Pancreas (tissue), 10 donors: ENCODE measurements at regions not wholly inside any gene's neighbourhood (a gene's known extent, or its start where the extent isn't known, plus 50 kb on each side); places are given as distances from the start of the nearest gene placed in this dataset.

ENCODE experiments used
- ATAC-seq, 4 donors: fragments of 200-7000 bp; cut with Tn5 transposase; one replicate each; pipeline versions ENCODE4 v1.8.0 to v1.9.1; 2020; ENCODE audit warnings: mild to moderate bottlenecking in 4 of 4, moderate library complexity in 4 of 4
- DNase-seq, 6 donors: peaks; one replicate each; pipeline ENCODE4 v3.0.0-alpha.2; 2020
- FAIRE-seq: peaks from 2 replicates; lab custom pipeline; 2012; peaks lifted over from hg19 to GRCh38; lab: Jason Lieb, UNC
- H3K27ac ChIP-seq, 4 donors: fragments of 200-600 bp; sonication (generic); 1 replicate in 3 of 4; 2 replicates in 1 of 4; pipeline versions ENCODE4 v1.5.0 to v1.8.0; 2020
- H3K27me3 ChIP-seq, 4 donors: fragments of 200-600 bp; one replicate each; pipeline ENCODE4 v1.8.0; 2021
- H3K36me3 ChIP-seq, 3 donors: fragments of 200-600 bp; sonication (generic) in 1 of 3; one replicate each; pipeline versions ENCODE4 v1.5.0 to v1.8.0; 2020 to 2021
- H3K4me1 ChIP-seq, 3 donors: fragments of 200-600 bp; one replicate each; pipeline ENCODE4 v1.8.0; 2021
- H3K4me3 ChIP-seq, 4 donors: fragments of 200-600 bp; sonication (generic) in 2 of 4; one replicate each; pipeline versions ENCODE4 v1.5.0 to v1.8.0; 2020 to 2021
- H3K9me3 ChIP-seq, 4 donors: fragments of 200-600 bp; one replicate each; pipeline ENCODE4 v1.8.0; 2021
- CTCF ChIP-seq, 4 donors: fragments of 200-600 bp; sonication (generic) in 3 of 4; IDR thresholded peaks; one replicate each; pipeline versions ENCODE4 v1.5.0 to v1.8.0; 2021; ENCODE audit warnings: antibody characterized with exemption in 4 of 4
- WGBS, 2 donors: extraction: QIAGEN DNeasy Blood & Tissue Kit; methylation state at CpG; one replicate each; pipeline ENCODE4 v1.1.7; 2013; 5-methylcytosine and 5-hydroxymethylcytosine counted together
- intact Hi-C, 3 donors: fragments of 100-400 bp; cut with DNase I; formaldehyde crosslinking; loops; one replicate each; pipeline versions ENCODE4 v1.11.1 to v1.14.2; 2022
- donor health status: healthy with polysubstance abuse.
- donor health status: DM: no; HTN: no; CAD: no; lungs with moderate emphysema.
- donor health status: DM: no; HTN: no; CAD: no.
- donor health status: control.
- donor health status: control.
- donor health status: Bipolar disorder and iron deficiency.
- donor health status: DM: yes; HTN: yes; CAD: no.
- donor health status: DM: no; HTN: no; CAD: no.
- donor health status: DM: no; HTN: no; CAD: no.
- donor health status: DM: yes; HTN: yes; CAD: no.

GRCh38 chrX:120740072-120740471, 110.2 kb upstream of the C1GALT1C1 start:
- DNase-seq (no peak), FAIRE-seq (no peak), ATAC-seq (no peak)
- 50 to 51% methylated on average over 2 of the region's 2 CpGs for WGBS, 2 donors
- Histone ChIP-seq H3K27me3 (no peaks in the 10 kb centered on the region), H3K4me1 (no peaks in the 10 kb centered on the region), H3K36me3 (no peaks in the 10 kb centered on the region), H3K27ac (no peak overlapping the region), H3K4me3 (no peak overlapping the region), H3K9me3 (no peaks in the 10 kb centered on the region)
- TF ChIP-seq CTCF (IDR thresholded peaks at IDR 0.05): no peak
- intact Hi-C loops: no loop called here

- no peaks in the 10 kb centered on the region for H3K36me3 ChIP-seq
- intact Hi-C loops: no loop called here
- ATAC-seq (no peak), DNase-seq (no peak), FAIRE-seq (no peak)
- H3K4me1 ChIP-seq: no peaks in the 10 kb centered on the region
- H3K27ac ChIP-seq: no peak overlapping the region
- no peaks in the 10 kb centered on the region for H3K27me3 ChIP-seq
- TF ChIP-seq CTCF (IDR thresholded peaks at IDR 0.05): no peak
- H3K9me3 ChIP-seq: no peaks in the 10 kb centered on the region
- H3K4me3 ChIP-seq: no peak overlapping the region
Observed at GRCh38 chrX:120739300-120739699, 109.4 kb upstream of the C1GALT1C1 start.

- no peaks in the 10 kb centered on the region for H3K27me3 ChIP-seq
- no peak for FAIRE-seq
Observed at GRCh38 chrX:120736989-120737388, 107.1 kb upstream of the C1GALT1C1 start.

GRCh38 chrX:120735966-120736365, 106.1 kb upstream of the C1GALT1C1 start:
- Histone ChIP-seq H3K4me1 (no peaks in the 10 kb centered on the region), H3K4me3 (no peak overlapping the region), H3K27me3 (no peaks in the 10 kb centered on the region), H3K36me3 (no peaks in the 10 kb centered on the region), H3K9me3 (no peaks in the 10 kb centered on the region), H3K27ac (no peak overlapping the region)
- no peak for TF ChIP-seq CTCF (IDR thresholded peaks at IDR 0.05)
- 91 to 93% methylated on average over 2 of the region's 2 CpGs for WGBS, 2 donors
- intact Hi-C loops: no loop called here
- FAIRE-seq (no peak), ATAC-seq (no peak), DNase-seq (no peak)

More at GRCh38 chrX:120736989-120737388, 107.1 kb upstream of the C1GALT1C1 start:
- Histone ChIP-seq H3K27ac (no peak overlapping the region), H3K4me3 (no peak overlapping the region), H3K36me3 (no peaks in the 10 kb centered on the region), H3K4me1 (no peaks in the 10 kb centered on the region), H3K9me3 (no peaks in the 10 kb centered on the region)
- intact Hi-C loops: no loop called here
- no peak for ATAC-seq
- no peak for TF ChIP-seq CTCF (IDR thresholded peaks at IDR 0.05)
- no peak for DNase-seq
- 57 to 82% methylated on average over 1 of the region's 1 CpG for WGBS, 2 donors

GRCh38 chrX:120732879-120733278, 103.0 kb upstream of the C1GALT1C1 start:
- Histone ChIP-seq H3K4me1 (no peaks in the 10 kb centered on the region), H3K4me3 (no peak overlapping the region), H3K27ac (no peak overlapping the region), H3K27me3 (no peaks in the 10 kb centered on the region), H3K36me3 (no peaks in the 10 kb centered on the region), H3K9me3 (no peaks in the 10 kb centered on the region)
- no peak for ATAC-seq
- intact Hi-C loops: no loop called here
- peak in 1 of 6 donors; percentile 30 for DNase-seq
- no peak for TF ChIP-seq CTCF (IDR thresholded peaks at IDR 0.05)
- no peak for FAIRE-seq
- 86% methylated on average over 33 of the region's 33 CpGs for WGBS, 2 donors
